Fibroblast of lung (primary cell): ENCODE measurements at regions not wholly inside any gene's neighbourhood (a gene's known extent, or its start where the extent isn't known, plus 50 kb on each side); places are given as distances from the start of the nearest gene placed in this dataset.

Source experiments
- DNase-seq, 2 donors: peaks; one replicate each; pipeline versions ENCODE4 v3.0.0 to v3.0.0-alpha.2; 2010; ENCODE audit warnings: low read depth in 2 of 2
- H2AFZ ChIP-seq: 2 replicates; pipeline ENCODE4 v1.5.1; 2012; ENCODE audit warnings: low read length, control low read depth, inconsistent platforms
- H3K27ac ChIP-seq: 2 replicates; pipeline ENCODE4 v1.5.1; 2011; ENCODE audit warnings: low read length, control low read depth; ENCODE audit not compliant: insufficient read depth
- H3K27me3 ChIP-seq: 2 replicates; pipeline ENCODE4 v1.5.1; 2011; ENCODE audit warnings: mild to moderate bottlenecking, low read length; ENCODE audit not compliant: control insufficient read depth, insufficient read depth
- H3K36me3 ChIP-seq: 2 replicates; pipeline ENCODE4 v1.5.1; 2011; ENCODE audit warnings: low read length; ENCODE audit not compliant: control insufficient read depth, insufficient read depth
- H3K4me1 ChIP-seq: 2 replicates; pipeline ENCODE4 v1.5.1; 2011; ENCODE audit warnings: low read length; ENCODE audit not compliant: control insufficient read depth, insufficient read depth; ENCODE audit errors: extremely low read depth
- H3K4me2 ChIP-seq: 2 replicates; pipeline ENCODE4 v1.5.1; 2011; ENCODE audit warnings: low read length, control low read depth; ENCODE audit not compliant: insufficient read depth; ENCODE audit errors: extremely low read depth
- H3K4me3 ChIP-seq, 4 experiments: fragments of 200-600 bp in 1 of 4; sonication (generic) in 1 of 4; replicated peaks in 1 of 4; 2 replicates each; pipeline ENCODE4 v1.5.1; 2011 to 2016; ENCODE audit warnings: low read length in 4 of 4, low read depth in 3 of 4, mild to moderate bottlenecking in 3 of 4, control low read depth in 2 of 4, inconsistent platforms in 1 of 4, mixed read lengths in 1 of 4; ENCODE audit not compliant: insufficient read depth in 1 of 4; ENCODE audit errors: control extremely low read depth in 1 of 4
- H3K79me2 ChIP-seq: 2 replicates; pipeline ENCODE4 v1.5.1; 2012; ENCODE audit warnings: mild to moderate bottlenecking, low read length, inconsistent platforms; ENCODE audit not compliant: control insufficient read depth, insufficient read depth
- H3K9ac ChIP-seq: 2 replicates; pipeline ENCODE4 v1.5.1; 2011; ENCODE audit warnings: mild to moderate bottlenecking, low read length, control low read depth; ENCODE audit not compliant: insufficient read depth
- H3K9me3 ChIP-seq: 2 replicates; pipeline ENCODE4 v1.5.1; 2012; ENCODE audit warnings: low read depth, low read length; ENCODE audit not compliant: control insufficient read depth, insufficient read depth
- H4K20me1 ChIP-seq: 2 replicates; pipeline ENCODE4 v1.5.1; 2011; ENCODE audit warnings: low read length; ENCODE audit not compliant: control insufficient read depth, insufficient read depth; ENCODE audit errors: extremely low read depth
- EZH2 ChIP-seq: IDR thresholded peaks from 2 replicates; pipeline ENCODE4 v1.5.1; 2012; ENCODE audit warnings: low read length, control low read depth, mild to moderate bottlenecking; ENCODE audit errors: missing control alignments
- TF ChIP-seq, protein P1 (sequence below), 2 donors: IDR thresholded peaks in 1 of 2; conservative IDR thresholded peaks in 1 of 2; 1 replicate in 1 of 2; 2 replicates in 1 of 2; pipeline ENCODE4 v1.5.1; 2011 to 2012; ENCODE audit warnings: low read length in 2 of 2, control low read depth in 1 of 2, inconsistent platforms in 1 of 2, low read depth in 1 of 2, mild to moderate bottlenecking in 1 of 2

DNA sequence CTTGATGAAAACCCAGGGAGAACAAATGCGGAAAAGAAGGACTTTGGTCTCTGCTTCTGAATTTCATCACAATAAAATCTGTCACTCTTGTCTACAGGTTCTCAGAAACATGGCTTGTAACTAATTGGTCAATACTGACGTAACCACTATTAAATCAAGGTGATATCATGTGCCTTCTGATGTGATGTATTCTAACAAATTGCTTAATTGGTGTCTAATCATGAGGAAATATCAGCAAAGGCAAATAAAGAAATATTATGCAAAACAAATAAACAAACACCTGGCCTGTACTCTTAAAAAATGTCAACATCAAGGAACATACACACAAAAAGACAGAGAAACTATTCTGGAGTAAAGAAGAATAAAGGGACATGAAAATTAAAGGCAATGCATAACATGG is 1165.0 kb downstream of the NXPH1 start:
- H3K9ac ChIP-seq, result no peak overlapping the region
- no peak overlapping the region for H3K4me3 ChIP-seq
- no peaks in the 10 kb centered on the region for H3K79me2 ChIP-seq
- no peaks in the 10 kb centered on the region for H3K36me3 ChIP-seq
- no peak overlapping the region for H3K4me2 ChIP-seq
- H3K27ac ChIP-seq, result no peak overlapping the region
- no peaks in the 10 kb centered on the region for H3K27me3 ChIP-seq
- DNase-seq, result no peak
- no peaks in the 10 kb centered on the region for H3K4me1 ChIP-seq
- TF ChIP-seq EZH2, result no peak
- TF ChIP-seq, protein P1, sequence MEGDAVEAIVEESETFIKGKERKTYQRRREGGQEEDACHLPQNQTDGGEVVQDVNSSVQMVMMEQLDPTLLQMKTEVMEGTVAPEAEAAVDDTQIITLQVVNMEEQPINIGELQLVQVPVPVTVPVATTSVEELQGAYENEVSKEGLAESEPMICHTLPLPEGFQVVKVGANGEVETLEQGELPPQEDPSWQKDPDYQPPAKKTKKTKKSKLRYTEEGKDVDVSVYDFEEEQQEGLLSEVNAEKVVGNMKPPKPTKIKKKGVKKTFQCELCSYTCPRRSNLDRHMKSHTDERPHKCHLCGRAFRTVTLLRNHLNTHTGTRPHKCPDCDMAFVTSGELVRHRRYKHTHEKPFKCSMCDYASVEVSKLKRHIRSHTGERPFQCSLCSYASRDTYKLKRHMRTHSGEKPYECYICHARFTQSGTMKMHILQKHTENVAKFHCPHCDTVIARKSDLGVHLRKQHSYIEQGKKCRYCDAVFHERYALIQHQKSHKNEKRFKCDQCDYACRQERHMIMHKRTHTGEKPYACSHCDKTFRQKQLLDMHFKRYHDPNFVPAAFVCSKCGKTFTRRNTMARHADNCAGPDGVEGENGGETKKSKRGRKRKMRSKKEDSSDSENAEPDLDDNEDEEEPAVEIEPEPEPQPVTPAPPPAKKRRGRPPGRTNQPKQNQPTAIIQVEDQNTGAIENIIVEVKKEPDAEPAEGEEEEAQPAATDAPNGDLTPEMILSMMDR (conservative IDR thresholded peaks at IDR 0.05 in 1 of 2, IDR thresholded peaks at IDR 0.05 in 1 of 2; ENCODE audit: low read depth in 1 of 2, low read length in 2 of 2), result no peak
- H4K20me1 ChIP-seq, result no peaks in the 10 kb centered on the region
- H3K9me3 ChIP-seq, result no peaks in the 10 kb centered on the region
- H2AFZ ChIP-seq, result no peak overlapping the region

- no peaks in the 10 kb centered on the region for H3K9me3 ChIP-seq
- TF ChIP-seq EZH2, result no peak
- TF ChIP-seq, protein P1 (conservative IDR thresholded peaks at IDR 0.05 in 1 of 2, IDR thresholded peaks at IDR 0.05 in 1 of 2; ENCODE audit: low read depth in 1 of 2, low read length in 2 of 2), result no peak
- no peak overlapping the region for H3K4me2 ChIP-seq
- H3K27me3 ChIP-seq, result no peaks in the 10 kb centered on the region
- H3K79me2 ChIP-seq, result no peaks in the 10 kb centered on the region
- H3K4me3 ChIP-seq, result no peak overlapping the region
- no peak overlapping the region for H3K27ac ChIP-seq
- no peak overlapping the region for H2AFZ ChIP-seq
- H3K36me3 ChIP-seq, result no peaks in the 10 kb centered on the region
- DNase-seq, result no peak
- H3K9ac ChIP-seq, result no peak overlapping the region
- H4K20me1 ChIP-seq, result no peaks in the 10 kb centered on the region
- no peaks in the 10 kb centered on the region for H3K4me1 ChIP-seq
Observed at GRCh38 chr7:9600974-9601373, 1167.6 kb downstream of the NXPH1 start.

DNA sequence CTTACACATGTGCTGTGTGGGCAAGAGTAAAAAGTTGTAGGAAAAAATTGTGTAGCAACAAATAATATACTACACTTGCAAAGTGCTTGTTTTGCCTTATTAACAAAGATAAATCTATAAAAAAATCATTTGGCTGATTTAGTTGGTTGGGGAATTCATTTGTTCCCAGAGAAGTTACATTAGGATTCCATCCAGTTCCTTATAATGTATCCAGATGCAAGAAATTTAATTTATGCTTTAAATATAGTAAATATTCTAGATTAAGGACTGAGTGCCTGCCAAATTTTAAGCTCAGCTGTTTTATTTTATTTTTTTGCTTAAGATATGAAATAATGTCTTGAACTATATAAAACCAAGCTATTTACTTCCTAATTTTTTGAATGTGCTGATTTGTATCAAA is 1169.9 kb downstream of the NXPH1 start:
- Histone ChIP-seq H3K27me3 (no peaks in the 10 kb centered on the region), H3K4me1 (no peaks in the 10 kb centered on the region), H3K36me3 (no peaks in the 10 kb centered on the region), H4K20me1 (no peaks in the 10 kb centered on the region), H3K9ac (no peak overlapping the region), H3K4me2 (no peak overlapping the region), H3K79me2 (no peaks in the 10 kb centered on the region), H2AFZ (no peak overlapping the region), H3K9me3 (no peaks in the 10 kb centered on the region), H3K4me3 (no peak overlapping the region), H3K27ac (no peak overlapping the region)
- TF ChIP-seq, protein P1 (conservative IDR thresholded peaks at IDR 0.05 in 1 of 2, IDR thresholded peaks at IDR 0.05 in 1 of 2; ENCODE audit: low read depth in 1 of 2, low read length in 2 of 2), result no peak
- TF ChIP-seq EZH2, result no peak
- no peak for DNase-seq
